Esophagus squamous epithelium (tissue), 4 donors: ENCODE measurements at regions not wholly inside any gene's neighbourhood (a gene's known extent, or its start where the extent isn't known, plus 50 kb on each side); places are given as distances from the start of the nearest gene placed in this dataset.

Experiments used
- POLR2A ChIP-seq, 4 donors: fragments of 450-650 bp; IDR thresholded peaks; one replicate each; pipeline ENCODE4 v1.6.1; 2017; ENCODE audit warnings: antibody characterized with exemption in 4 of 4, mild to moderate bottlenecking in 4 of 4, moderate library complexity in 3 of 4
- TF ChIP-seq, protein P1 (sequence below), 6 experiments: fragments of 450-650 bp in 4 of 6; fragments of 200-600 bp in 2 of 6; sonication (generic) in 2 of 6; IDR thresholded peaks; one replicate each; pipeline ENCODE4 v1.5.1; 2016 to 2019; ENCODE audit warnings: antibody characterized with exemption in 6 of 6, mild to moderate bottlenecking in 4 of 6, moderate library complexity in 4 of 6

DNA sequence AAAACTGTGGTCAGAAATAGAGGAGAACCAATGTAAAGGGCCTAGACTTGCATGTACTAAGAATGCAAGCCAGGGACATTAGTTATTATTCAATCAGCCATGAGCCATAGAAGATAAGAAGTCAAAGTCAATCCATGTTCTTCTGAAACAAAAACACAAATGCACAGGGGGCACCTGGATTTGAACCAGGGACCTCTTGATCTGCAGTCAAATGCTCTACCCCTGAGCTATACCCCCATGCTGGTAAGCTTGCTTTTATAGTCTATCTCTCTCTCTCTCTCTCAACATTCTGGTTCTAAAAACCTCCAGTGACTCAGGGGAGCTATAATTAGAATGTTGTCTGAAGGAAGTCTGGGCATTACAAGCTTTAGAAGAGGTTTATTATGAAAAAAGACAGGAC lies 85.6 kb upstream of the ACP3 start:
- TF ChIP-seq, protein P1, sequence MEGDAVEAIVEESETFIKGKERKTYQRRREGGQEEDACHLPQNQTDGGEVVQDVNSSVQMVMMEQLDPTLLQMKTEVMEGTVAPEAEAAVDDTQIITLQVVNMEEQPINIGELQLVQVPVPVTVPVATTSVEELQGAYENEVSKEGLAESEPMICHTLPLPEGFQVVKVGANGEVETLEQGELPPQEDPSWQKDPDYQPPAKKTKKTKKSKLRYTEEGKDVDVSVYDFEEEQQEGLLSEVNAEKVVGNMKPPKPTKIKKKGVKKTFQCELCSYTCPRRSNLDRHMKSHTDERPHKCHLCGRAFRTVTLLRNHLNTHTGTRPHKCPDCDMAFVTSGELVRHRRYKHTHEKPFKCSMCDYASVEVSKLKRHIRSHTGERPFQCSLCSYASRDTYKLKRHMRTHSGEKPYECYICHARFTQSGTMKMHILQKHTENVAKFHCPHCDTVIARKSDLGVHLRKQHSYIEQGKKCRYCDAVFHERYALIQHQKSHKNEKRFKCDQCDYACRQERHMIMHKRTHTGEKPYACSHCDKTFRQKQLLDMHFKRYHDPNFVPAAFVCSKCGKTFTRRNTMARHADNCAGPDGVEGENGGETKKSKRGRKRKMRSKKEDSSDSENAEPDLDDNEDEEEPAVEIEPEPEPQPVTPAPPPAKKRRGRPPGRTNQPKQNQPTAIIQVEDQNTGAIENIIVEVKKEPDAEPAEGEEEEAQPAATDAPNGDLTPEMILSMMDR (IDR thresholded peaks at IDR 0.05): no peak
- TF ChIP-seq POLR2A (IDR thresholded peaks at IDR 0.05): no peak
